Gastroesophageal sphincter (tissue), 4 donors: ENCODE measurements at regions not wholly inside any gene's neighbourhood (a gene's known extent, or its start where the extent isn't known, plus 50 kb on each side); places are given as distances from the start of the nearest gene placed in this dataset.

ENCODE experiments used
- ATAC-seq: fragments of 150-250 bp; one replicate; pipeline ENCODE4 v1.9.1; 2016; ENCODE audit warnings: mild to moderate bottlenecking, moderate library complexity
- H3K27ac ChIP-seq, 4 donors: fragments of 200-600 bp; sonication (generic) in 3 of 4; 1 replicate in 3 of 4; 2 replicates in 1 of 4; pipeline ENCODE4 v1.5.1; 2016 to 2019
- H3K27me3 ChIP-seq: fragments of 200-600 bp; sonication (generic); one replicate; pipeline ENCODE4 v1.5.1; 2019
- H3K36me3 ChIP-seq, 2 donors: fragments of 200-600 bp; sonication (generic); one replicate each; pipeline ENCODE4 v1.5.1; 2019; ENCODE audit warnings: control low read depth in 1 of 2
- H3K4me1 ChIP-seq, 3 donors: fragments of 200-600 bp; sonication (generic); 1 replicate in 2 of 3; 2 replicates in 1 of 3; pipeline ENCODE4 v1.5.1; 2016 to 2019; ENCODE audit warnings: control low read depth in 2 of 3
- H3K4me3 ChIP-seq, 2 donors: fragments of 200-600 bp; sonication (generic); one replicate each; pipeline ENCODE4 v1.5.1; 2019; ENCODE audit warnings: mild to moderate bottlenecking in 1 of 2, moderate library complexity in 1 of 2
- H3K9me3 ChIP-seq, 3 donors: fragments of 200-600 bp; sonication (generic); one replicate each; pipeline ENCODE4 v1.5.1; 2017 to 2019; ENCODE audit warnings: control low read depth in 2 of 3
- EP300 ChIP-seq: sonication (generic); formaldehyde crosslinking; IDR thresholded peaks from one replicate; pipeline ENCODE4 v1.6.1; 2017; ENCODE audit warnings: antibody characterized with exemption, mild to moderate bottlenecking
- POLR2A ChIP-seq, 2 donors: fragments of 450-650 bp; IDR thresholded peaks; one replicate each; pipeline ENCODE4 v1.6.1; 2017; ENCODE audit warnings: antibody characterized with exemption in 2 of 2, mild to moderate bottlenecking in 2 of 2, moderate library complexity in 1 of 2
- POLR2AphosphoS5 ChIP-seq: sonication (generic); formaldehyde crosslinking; IDR thresholded peaks from one replicate; pipeline ENCODE4 v1.6.1; 2017; ENCODE audit warnings: antibody characterized with exemption
- WGBS, 2 donors: methylation state at CpG; one replicate each; pipeline ENCODE4 v1.1.5; 2018; ENCODE audit warnings: low coverage in 1 of 2; 5-methylcytosine and 5-hydroxymethylcytosine counted together
- TF ChIP-seq, protein P1 (sequence below), 4 experiments: fragments of 200-600 bp in 2 of 4; fragments of 450-650 bp in 2 of 4; sonication (generic) in 1 of 4; IDR thresholded peaks; one replicate each; pipeline ENCODE4 v1.5.1; 2017 to 2019; ENCODE audit warnings: antibody characterized with exemption in 4 of 4, mild to moderate bottlenecking in 2 of 4, moderate library complexity in 2 of 4

DNA sequence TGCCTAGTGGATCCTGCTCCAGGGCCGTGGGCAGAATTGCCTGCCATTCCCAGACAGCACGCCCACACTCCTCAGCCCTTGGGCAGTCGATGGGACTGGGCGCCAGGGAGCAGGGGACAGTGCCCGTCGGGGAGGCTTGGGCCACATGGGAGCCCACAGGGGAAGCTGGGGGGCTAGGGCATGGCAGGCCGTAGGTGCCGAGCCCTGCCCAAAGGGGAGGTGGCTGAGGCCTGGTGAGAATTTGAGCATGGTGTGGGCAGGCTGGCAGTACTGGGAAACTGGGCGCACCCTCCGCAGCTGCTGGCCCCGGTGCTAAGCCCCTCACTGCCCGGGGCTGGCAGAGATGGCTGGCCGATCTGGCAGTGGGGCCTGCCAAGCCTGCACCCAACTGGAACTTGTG, 1225.9 kb upstream of the EPHA6 start:
- Histone ChIP-seq H3K4me3 (no peak overlapping the region), H3K27ac (no peak overlapping the region), H3K4me1 (no peaks in the 10 kb centered on the region), H3K27me3 (no peaks in the 10 kb centered on the region), H3K36me3 (no peaks in the 10 kb centered on the region), H3K9me3 (no peaks in the 10 kb centered on the region)
- no CpG with 5 or more reads among the region's 13 CpGs for WGBS, 2 donors
- no peak for ATAC-seq
- TF ChIP-seq EP300 (no peak), POLR2A (IDR thresholded peaks at IDR 0.05) (no peak), POLR2AphosphoS5 (no peak)
- TF ChIP-seq, protein P1, sequence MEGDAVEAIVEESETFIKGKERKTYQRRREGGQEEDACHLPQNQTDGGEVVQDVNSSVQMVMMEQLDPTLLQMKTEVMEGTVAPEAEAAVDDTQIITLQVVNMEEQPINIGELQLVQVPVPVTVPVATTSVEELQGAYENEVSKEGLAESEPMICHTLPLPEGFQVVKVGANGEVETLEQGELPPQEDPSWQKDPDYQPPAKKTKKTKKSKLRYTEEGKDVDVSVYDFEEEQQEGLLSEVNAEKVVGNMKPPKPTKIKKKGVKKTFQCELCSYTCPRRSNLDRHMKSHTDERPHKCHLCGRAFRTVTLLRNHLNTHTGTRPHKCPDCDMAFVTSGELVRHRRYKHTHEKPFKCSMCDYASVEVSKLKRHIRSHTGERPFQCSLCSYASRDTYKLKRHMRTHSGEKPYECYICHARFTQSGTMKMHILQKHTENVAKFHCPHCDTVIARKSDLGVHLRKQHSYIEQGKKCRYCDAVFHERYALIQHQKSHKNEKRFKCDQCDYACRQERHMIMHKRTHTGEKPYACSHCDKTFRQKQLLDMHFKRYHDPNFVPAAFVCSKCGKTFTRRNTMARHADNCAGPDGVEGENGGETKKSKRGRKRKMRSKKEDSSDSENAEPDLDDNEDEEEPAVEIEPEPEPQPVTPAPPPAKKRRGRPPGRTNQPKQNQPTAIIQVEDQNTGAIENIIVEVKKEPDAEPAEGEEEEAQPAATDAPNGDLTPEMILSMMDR (IDR thresholded peaks at IDR 0.05) = no peak

DNA sequence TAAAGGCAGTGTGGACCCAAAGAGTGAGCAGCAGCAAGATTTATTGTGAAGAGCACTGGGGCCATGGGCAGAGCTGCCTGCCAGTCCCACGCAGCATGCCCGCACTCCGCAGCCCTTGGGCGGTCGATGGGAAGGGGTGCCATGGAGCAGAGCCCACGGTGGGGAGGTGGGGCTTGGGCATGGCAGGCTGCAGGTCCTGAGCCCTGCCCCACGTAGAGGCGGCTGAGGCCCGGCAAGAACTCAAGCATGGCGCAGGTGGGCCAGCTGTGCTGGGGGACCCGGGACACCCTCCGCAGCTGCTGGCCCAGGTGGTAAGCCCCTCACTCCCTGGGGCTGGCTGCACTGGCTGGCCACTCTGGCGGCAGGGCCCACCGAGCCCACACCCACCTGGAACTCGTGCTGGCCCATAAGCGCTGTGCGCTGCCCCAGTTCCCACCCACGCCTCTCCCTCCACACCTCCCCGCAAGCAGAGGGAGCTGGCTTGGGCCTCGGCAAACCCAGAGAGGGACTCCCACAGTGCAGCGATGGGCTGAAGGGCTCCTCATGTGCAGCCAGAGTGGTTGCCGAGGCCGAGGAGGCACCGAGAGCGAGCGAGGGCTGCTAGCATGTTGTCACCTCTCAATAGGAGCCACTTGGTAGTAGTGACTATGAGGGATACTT, 1218.8 kb upstream of the EPHA6 start:
- ATAC-seq = no peak
- no peaks in the 10 kb centered on the region for H3K27me3 ChIP-seq
- TF ChIP-seq, protein P1 (IDR thresholded peaks at IDR 0.05) = no peak
- no peak for TF ChIP-seq POLR2AphosphoS5
- no peak for TF ChIP-seq POLR2A (IDR thresholded peaks at IDR 0.05)
- TF ChIP-seq EP300 = no peak

DNA sequence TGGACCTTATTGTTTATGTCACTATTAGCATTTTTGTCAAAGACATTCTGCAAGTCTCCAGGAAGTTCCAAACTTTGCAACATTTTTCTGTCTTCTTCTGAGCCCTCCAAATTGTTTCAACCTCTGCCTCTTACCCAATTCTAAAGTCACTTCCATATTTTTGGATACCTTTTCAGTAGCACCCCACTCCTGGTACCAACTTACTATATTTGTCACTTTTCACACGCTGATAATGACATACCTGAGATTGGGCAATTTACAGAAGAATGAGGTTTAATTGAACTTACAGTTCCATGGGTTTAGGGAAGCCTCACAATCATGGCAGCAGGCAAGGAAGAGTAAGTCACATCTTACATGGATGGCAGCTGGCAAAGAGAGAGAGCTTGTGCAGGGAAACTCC, 1206.5 kb upstream of the EPHA6 start:
- H3K4me3 ChIP-seq = no peak overlapping the region

More for the DNA sequence above, 1218.8 kb upstream of the EPHA6 start:
- Histone ChIP-seq H3K9me3 (no peaks in the 10 kb centered on the region), H3K36me3 (no peaks in the 10 kb centered on the region), H3K27ac (no peak overlapping the region), H3K4me3 (no peak overlapping the region), H3K4me1 (no peaks in the 10 kb centered on the region)
- 0% methylated on average over 1 of the region's 26 CpGs; no CpG with 5 or more reads in 1 of the 2 donors for WGBS, 2 donors

DNA sequence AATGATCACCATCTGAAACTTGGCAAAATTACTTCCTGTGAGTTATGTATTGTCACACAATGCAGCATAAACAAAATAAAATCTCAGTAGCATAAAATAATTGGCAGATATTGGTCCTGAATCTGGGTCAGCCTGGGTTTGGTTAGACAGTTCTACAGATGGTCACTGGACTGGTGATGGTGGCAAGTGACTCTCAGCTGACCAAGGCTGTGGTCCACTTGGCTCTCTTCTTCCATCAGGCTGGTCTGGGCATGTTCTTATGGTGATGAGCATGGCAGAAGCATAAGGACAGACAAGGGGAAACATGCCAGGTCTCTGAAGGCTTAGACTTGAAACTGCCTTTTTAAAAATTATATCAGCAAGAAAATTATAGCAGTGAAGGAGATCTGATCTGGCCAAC, 1205.0 kb upstream of the EPHA6 start:
- no peak for TF ChIP-seq POLR2A (IDR thresholded peaks at IDR 0.05)
- TF ChIP-seq POLR2AphosphoS5 = no peak
- TF ChIP-seq, protein P1 (IDR thresholded peaks at IDR 0.05) = no peak
- no peak for TF ChIP-seq EP300
- no peak for ATAC-seq

More for the DNA sequence above, 1206.5 kb upstream of the EPHA6 start:
- H3K4me1 ChIP-seq = no peaks in the 10 kb centered on the region
- ATAC-seq = no peak
- no peak for TF ChIP-seq EP300
- no peak for TF ChIP-seq POLR2AphosphoS5
- TF ChIP-seq POLR2A (IDR thresholded peaks at IDR 0.05) = no peak
- TF ChIP-seq, protein P1 (IDR thresholded peaks at IDR 0.05) = no peak
- H3K27me3 ChIP-seq = no peaks in the 10 kb centered on the region
- WGBS, 2 donors = 86% methylated on average over 1 of the region's 1 CpG; no CpG with 5 or more reads in 1 of the 2 donors
- peaks cover 0 to 21% (median 0%) of the 10 kb centered on the region in 3 donors for H3K9me3 ChIP-seq
- H3K36me3 ChIP-seq = no peaks in the 10 kb centered on the region
- H3K27ac ChIP-seq = no peak overlapping the region

GRCh38 chr3:95612611-95613010, 1201.8 kb upstream of the EPHA6 start:
- no peaks in the 10 kb centered on the region for H3K4me1 ChIP-seq
- H3K9me3 ChIP-seq = peaks cover 0 to 6% (median 0%) of the 10 kb centered on the region in 3 donors
- H3K36me3 ChIP-seq = no peaks in the 10 kb centered on the region
- ATAC-seq = no peak
- no peak overlapping the region for H3K27ac ChIP-seq
- TF ChIP-seq EP300 = no peak
- no peak for TF ChIP-seq POLR2A (IDR thresholded peaks at IDR 0.05)
- TF ChIP-seq POLR2AphosphoS5 = no peak
- TF ChIP-seq, protein P1 (IDR thresholded peaks at IDR 0.05) = no peak
- no peak overlapping the region for H3K4me3 ChIP-seq
- no peaks in the 10 kb centered on the region for H3K27me3 ChIP-seq

More for the DNA sequence above, 1205.0 kb upstream of the EPHA6 start:
- H3K36me3 ChIP-seq = no peaks in the 10 kb centered on the region
- H3K27ac ChIP-seq = no peak overlapping the region
- no peaks in the 10 kb centered on the region for H3K4me1 ChIP-seq
- H3K27me3 ChIP-seq = no peaks in the 10 kb centered on the region
- no peak overlapping the region for H3K4me3 ChIP-seq
- peaks cover 0 to 21% (median 0%) of the 10 kb centered on the region in 3 donors for H3K9me3 ChIP-seq
